ENCODE measurements at regions not wholly inside any gene's neighbourhood (a gene's known extent, or its start where the extent isn't known, plus 50 kb on each side); places are given as distances from the start of the nearest gene placed in this dataset.
"Not testable (repeated sequence)": the region's sequence is repeated elsewhere in the genome, so short reads cannot be mapped to it uniquely, and the experiment has no call there.

DNA sequence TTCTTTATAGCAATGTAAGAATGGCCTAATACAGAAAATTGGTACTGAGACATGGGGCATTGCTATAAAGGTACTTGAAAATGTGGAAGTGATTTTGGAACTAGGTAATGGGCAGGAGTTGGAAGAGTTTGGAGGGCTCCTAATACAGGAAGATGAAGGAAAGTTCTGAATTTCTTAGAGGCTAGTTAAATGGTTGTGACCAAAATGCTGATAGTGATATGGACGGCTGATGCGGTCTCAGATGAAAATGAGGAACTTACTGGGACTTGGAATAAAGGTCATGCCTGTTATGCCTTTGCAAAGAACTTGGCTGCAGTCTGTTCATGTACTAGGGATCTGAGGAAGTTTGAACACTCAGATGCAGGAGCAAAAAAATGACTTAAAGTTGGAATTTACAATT lies 132.2 kb upstream of the ZNG1F start:
- not testable (repeated sequence) for H3K4me3 Mint-ChIP-seq; DNase-seq; H3K4me1 Mint-ChIP-seq; H3K36me3 Mint-ChIP-seq; H3K9me3 Mint-ChIP-seq; H3K27ac Mint-ChIP-seq; H3K27me3 Mint-ChIP-seq; ATAC-seq (replicated peaks)

DNA sequence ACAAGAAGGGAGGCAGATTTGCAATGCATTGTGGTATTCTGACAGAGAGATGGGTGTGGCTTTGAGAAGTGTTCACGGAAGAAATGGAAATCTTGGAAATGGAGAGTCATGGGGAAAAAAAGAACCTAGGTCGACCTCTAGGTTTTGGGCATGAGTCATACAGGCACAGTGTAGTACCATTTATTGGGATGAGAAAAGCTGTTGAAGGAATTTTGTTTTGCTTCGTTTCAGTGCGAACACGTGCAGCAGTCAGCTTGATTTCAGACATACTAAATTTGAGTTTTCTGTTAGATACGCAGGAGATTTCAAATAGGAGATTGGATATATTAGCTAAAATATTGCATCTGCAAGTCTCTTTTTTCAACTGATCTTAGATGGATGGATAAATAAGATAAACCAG lies 119.8 kb upstream of the ZNG1F start:
- H3K36me3 Mint-ChIP-seq, H3K9me3 Mint-ChIP-seq: not testable (repeated sequence)

DNA sequence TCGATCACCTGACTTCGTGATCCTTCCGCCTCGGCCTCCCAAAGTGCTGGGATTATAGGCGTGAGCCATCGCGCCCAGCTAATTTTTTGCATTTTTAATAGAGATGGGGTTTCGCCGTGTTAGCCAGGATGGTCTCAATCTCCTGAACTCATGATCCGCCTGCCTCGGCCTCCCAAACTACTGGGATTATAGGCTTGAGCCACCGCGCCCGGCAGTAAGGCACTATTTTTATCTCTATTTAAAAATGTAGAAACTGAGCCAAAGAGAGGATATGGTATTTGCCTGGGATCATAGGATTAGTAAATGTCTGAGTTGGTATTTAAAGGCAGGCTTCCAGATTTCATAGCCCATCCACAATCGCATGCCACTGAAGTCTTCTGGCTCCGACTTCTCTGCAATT lies 96.6 kb upstream of the ZNG1F start:
- H3K36me3 Mint-ChIP-seq; H3K4me1 Mint-ChIP-seq; DNase-seq; H3K9me3 Mint-ChIP-seq; H3K27ac Mint-ChIP-seq; H3K4me3 Mint-ChIP-seq; H3K27me3 Mint-ChIP-seq; ATAC-seq (replicated peaks): not testable (repeated sequence)

More for the DNA sequence above, 119.8 kb upstream of the ZNG1F start:
- peaks cover 10 to 12% of the 10 kb centered on the region in 2 donors for H3K27me3 Mint-ChIP-seq
- not testable (repeated sequence) for ATAC-seq (replicated peaks); DNase-seq; H3K27ac Mint-ChIP-seq; H3K4me1 Mint-ChIP-seq; H3K4me3 Mint-ChIP-seq

DNA sequence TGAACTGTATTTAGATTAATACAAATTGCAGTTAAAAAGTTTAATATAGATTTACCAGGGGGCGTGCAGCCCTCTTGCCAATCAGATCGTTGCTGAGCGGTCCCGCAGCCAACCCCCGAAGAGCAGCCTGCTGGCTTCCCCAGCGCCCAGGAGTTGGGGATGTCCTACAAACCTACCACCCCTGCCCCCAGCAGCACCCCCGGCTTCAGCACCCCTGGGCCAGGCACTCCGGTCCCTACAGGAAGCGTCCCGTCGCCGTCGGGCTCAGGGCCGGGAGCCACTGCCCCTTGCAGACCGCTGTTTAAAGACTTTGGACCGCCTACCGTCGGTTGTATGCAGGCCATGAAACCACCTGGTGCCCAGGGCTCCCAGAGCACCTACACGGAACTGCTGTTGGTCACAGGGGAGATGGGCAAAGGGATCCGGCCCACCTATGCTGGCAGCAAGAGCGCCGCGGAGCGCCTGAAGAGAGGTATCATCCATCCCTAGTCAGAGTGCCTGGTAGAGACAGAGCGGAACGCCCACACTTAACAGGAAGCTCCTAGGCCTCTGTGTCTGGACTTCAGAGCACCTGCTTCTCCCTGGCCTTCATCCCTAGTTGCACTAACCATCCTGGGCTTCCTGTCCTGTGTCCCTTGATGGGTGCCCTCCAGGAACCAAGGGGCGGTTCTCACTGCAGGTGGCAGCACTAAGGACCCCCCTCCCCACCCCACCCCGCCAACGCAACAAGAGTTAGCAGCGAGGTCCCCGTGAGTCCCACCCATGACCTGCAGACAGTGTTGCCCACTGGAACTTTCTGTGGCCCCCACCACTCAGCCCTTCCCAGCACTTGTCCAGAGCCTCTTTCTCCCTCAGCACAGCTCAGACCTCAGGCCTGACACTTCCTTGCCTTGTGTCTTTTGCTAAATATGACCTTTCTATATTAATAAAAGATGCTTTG lies 91.5 kb upstream of the ZNG1F start:
- not testable (repeated sequence) for H3K4me1 Mint-ChIP-seq, DNase-seq, H3K27me3 Mint-ChIP-seq, H3K9me3 Mint-ChIP-seq, H3K4me3 Mint-ChIP-seq, H3K36me3 Mint-ChIP-seq, H3K27ac Mint-ChIP-seq
- ATAC-seq (replicated peaks): peak in 1 of 2 donors; percentile 19

- not testable (repeated sequence) for DNase-seq; H3K27ac Mint-ChIP-seq; H3K27me3 Mint-ChIP-seq; H3K4me3 Mint-ChIP-seq; H3K9me3 Mint-ChIP-seq; H3K4me1 Mint-ChIP-seq; H3K36me3 Mint-ChIP-seq; ATAC-seq (replicated peaks)
These were observed 90.3 kb upstream of the ZNG1F start for GRCh38 chr9:41279437-41279836.

- not testable (repeated sequence) for H3K4me3 Mint-ChIP-seq; DNase-seq; H3K27me3 Mint-ChIP-seq; H3K27ac Mint-ChIP-seq; H3K4me1 Mint-ChIP-seq; H3K9me3 Mint-ChIP-seq; ATAC-seq (replicated peaks); H3K36me3 Mint-ChIP-seq
These were observed 89.9 kb upstream of the ZNG1F start for GRCh38 chr9:41279033-41279432.

GRCh38 chr9:41273549-41274267 lies 84.6 kb upstream of the ZNG1F start:
- not testable (repeated sequence) for H3K4me1 Mint-ChIP-seq, H3K36me3 Mint-ChIP-seq, H3K27me3 Mint-ChIP-seq, H3K27ac Mint-ChIP-seq, H3K9me3 Mint-ChIP-seq
- peak overlapping the region; percentile 72 to 75 for H3K4me3 Mint-ChIP-seq
- ATAC-seq (replicated peaks) (peak; percentile 100), DNase-seq (peak; percentile 77)

DNA sequence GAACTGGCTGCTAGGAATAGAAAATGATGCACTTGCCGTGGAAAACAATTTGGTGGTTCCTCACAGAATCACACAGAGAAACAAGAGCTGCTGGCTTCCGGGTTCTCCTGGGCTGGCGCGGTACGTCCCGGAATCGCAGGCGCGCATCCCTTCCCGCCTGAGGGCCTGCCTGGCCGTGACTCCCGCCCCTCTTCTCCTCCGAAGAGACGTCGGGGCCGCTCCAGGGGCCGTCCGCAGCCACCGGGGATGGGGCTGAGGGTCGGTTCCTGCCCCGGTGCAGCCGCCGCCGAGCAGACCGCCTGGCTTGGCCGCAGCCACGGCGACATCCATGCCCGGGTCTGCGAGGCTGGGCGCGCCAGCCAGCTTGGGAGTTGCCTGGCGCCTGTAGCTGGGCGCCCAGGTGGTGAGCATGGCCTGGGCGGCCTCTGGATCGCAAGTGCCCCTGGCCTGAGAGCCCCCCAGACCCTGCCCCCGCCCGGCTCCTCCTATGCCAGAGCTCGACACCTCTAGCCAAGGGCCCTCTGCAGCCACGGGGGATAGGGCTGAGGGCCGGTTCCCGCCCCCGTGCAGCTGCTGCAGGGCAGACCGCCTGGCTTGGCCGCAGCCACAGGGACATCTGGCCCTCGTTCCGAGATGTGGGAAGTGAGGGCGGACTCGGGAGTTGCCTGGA lies 83.9 kb upstream of the ZNG1F start:
- H3K36me3 Mint-ChIP-seq; H3K9me3 Mint-ChIP-seq; H3K27ac Mint-ChIP-seq; ATAC-seq (replicated peaks); H3K4me1 Mint-ChIP-seq; H3K27me3 Mint-ChIP-seq: not testable (repeated sequence)
- peak overlapping the region; percentile 44 to 61 for H3K4me3 Mint-ChIP-seq
- DNase-seq: peak; percentile 22

DNA sequence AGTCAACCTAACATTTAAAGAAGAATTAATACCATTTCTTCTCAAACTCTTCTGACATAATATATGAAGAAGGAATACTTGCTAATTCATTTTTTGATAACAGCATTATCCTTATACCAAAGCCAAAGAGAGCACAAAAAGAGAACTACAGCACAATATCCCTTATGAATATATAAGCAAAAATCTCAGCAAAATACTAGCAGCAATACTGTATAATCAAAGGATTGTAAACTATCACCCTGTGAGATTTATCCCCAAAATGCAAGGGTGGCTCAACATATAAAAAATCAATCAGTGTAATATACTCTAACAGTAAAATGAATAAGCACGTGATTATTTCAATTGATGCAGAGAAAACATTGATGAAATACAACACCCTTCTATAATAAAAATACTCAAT lies 81.9 kb upstream of the ZNG1F start:
- H3K27ac Mint-ChIP-seq; H3K4me3 Mint-ChIP-seq; H3K9me3 Mint-ChIP-seq; H3K27me3 Mint-ChIP-seq; DNase-seq; H3K36me3 Mint-ChIP-seq; H3K4me1 Mint-ChIP-seq; ATAC-seq (replicated peaks): not testable (repeated sequence)

DNA sequence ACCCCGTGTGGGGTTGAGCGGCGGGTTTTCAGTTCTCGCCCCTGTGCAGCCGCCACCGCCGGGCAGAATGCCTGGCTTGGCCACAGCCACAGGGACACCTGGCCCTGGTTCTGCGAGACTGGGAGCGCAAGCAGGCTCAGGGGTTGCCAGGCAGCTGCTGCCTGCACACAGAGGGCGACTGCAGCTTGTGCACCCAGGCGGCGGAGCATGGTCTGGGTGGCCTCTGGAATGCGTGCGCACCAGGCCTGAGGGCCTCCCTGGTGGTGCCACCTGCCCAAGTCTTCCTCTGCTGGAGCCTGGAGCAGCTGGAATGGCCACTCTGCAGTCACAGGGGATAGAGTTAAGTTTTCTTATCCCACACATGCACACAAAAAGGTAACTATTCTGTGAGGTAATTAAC lies 80.4 kb upstream of the ZNG1F start:
- H3K36me3 Mint-ChIP-seq; DNase-seq; H3K27ac Mint-ChIP-seq; ATAC-seq (replicated peaks); H3K27me3 Mint-ChIP-seq; H3K9me3 Mint-ChIP-seq; H3K4me1 Mint-ChIP-seq; H3K4me3 Mint-ChIP-seq: not testable (repeated sequence)

GRCh38 chr9:41269054-41269453 lies 79.9 kb upstream of the ZNG1F start:
- ATAC-seq (replicated peaks); H3K27me3 Mint-ChIP-seq; H3K36me3 Mint-ChIP-seq; H3K4me3 Mint-ChIP-seq; H3K4me1 Mint-ChIP-seq; H3K27ac Mint-ChIP-seq; H3K9me3 Mint-ChIP-seq: not testable (repeated sequence)
- DNase-seq: peak; percentile 4

DNA sequence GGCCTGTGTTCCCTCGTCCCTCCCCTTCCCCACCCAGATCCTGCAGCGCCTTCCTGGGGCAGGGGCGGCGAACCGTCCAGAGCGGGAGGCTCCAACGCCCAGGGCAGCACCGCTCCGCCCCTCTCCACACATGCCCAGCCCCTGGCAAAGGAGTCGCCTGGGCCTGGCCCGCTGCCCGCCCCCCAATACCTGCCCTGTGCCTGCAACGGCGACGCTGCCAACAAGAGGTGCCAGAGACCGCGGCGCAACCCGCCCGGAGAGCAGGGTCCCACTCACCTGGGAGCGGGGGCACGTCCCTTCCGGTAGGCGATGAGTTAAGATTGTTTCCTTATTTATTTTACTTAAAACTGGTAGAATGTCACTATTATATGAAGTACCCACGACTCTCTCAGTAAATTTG lies 77.5 kb upstream of the ZNG1F start:
- DNase-seq, H3K4me1 Mint-ChIP-seq, H3K9me3 Mint-ChIP-seq, H3K27me3 Mint-ChIP-seq, H3K36me3 Mint-ChIP-seq: not testable (repeated sequence)
- ATAC-seq (replicated peaks): peak in 1 of 2 donors; percentile 23
- Mint-ChIP-seq H3K4me3 (peak overlapping the region; percentile 32 to 47), H3K27ac (peak overlapping the region; percentile 3)

DNA sequence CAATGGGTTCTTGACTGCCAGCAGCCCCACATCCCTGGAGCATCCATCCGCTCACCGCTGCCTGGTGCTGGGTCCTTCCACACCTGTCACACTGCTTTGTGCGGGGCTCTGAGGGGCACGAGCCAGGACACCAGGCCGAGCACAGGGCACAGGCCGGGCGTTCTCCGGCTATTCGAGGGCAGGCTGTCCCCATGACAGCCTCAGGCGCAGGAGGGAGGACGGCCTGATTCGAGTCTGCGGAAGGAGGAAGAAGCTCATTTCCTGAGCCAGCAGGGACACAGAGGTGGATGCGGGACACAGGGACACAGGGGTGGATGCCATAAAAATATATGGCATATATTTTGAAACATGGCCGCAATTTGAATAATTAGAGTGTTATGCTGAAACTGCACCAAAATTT lies 76.9 kb upstream of the ZNG1F start:
- H3K4me1 Mint-ChIP-seq; H3K27me3 Mint-ChIP-seq; DNase-seq; H3K27ac Mint-ChIP-seq; H3K9me3 Mint-ChIP-seq; H3K36me3 Mint-ChIP-seq; H3K4me3 Mint-ChIP-seq; ATAC-seq (replicated peaks): not testable (repeated sequence)

DNA sequence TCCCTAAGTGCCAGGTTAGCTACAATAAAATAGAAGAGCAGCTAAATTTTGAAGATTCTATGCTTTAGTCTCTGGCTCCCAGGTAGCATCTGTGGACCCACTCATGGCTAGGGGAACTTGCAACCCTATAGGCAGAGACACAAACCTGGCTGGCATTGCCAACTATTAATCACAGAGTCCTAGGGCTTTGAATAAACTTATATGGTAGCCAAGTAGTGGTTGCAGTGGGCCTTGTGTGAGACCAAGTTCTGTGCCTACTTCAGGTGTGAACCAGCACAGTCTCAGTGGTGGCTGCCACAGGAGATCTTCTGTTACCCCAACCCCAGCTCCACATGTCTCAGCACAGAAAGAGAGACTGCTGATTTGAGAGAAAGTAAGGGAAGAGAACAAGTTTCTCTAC lies 62.9 kb upstream of the ZNG1F start:
- DNase-seq; H3K27ac Mint-ChIP-seq; H3K27me3 Mint-ChIP-seq; ATAC-seq (replicated peaks); H3K4me1 Mint-ChIP-seq; H3K9me3 Mint-ChIP-seq; H3K36me3 Mint-ChIP-seq; H3K4me3 Mint-ChIP-seq: not testable (repeated sequence)

GRCh38 chr9:41251101-41251500 lies 62.0 kb upstream of the ZNG1F start:
- H3K4me1 Mint-ChIP-seq; ATAC-seq (replicated peaks); H3K36me3 Mint-ChIP-seq; H3K4me3 Mint-ChIP-seq; H3K9me3 Mint-ChIP-seq; H3K27me3 Mint-ChIP-seq; DNase-seq; H3K27ac Mint-ChIP-seq: not testable (repeated sequence)
